ENCODE measurements at regions not wholly inside any gene's neighbourhood (a gene's known extent, or its start where the extent isn't known, plus 50 kb on each side); places are given as distances from the start of the nearest gene placed in this dataset.

DNA sequence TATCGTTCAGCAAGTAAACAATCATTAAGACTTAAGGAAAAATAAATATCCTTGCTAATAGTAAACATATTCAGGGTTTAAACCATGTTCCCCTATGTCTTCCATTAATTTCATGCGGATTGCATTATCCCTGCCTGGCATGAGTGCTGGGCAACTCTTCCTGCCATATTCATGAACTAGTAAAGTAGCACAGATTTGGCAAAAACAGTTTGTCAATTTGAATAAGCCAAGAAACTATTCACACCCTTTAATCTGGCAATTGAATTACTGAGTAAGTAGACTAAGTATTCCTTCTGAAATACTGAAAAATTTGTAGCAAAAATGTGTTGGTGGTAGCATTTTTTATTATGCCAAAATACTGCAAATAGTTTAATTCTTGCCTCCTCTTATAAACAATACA is 512.0 kb downstream of the NLGN4X start (continued):
- no peak for TF ChIP-seq FIP1L1 (IDR thresholded peaks at IDR 0.05; ENCODE audit: low read depth, low read length, poor library complexity, severe bottlenecking)

DNA sequence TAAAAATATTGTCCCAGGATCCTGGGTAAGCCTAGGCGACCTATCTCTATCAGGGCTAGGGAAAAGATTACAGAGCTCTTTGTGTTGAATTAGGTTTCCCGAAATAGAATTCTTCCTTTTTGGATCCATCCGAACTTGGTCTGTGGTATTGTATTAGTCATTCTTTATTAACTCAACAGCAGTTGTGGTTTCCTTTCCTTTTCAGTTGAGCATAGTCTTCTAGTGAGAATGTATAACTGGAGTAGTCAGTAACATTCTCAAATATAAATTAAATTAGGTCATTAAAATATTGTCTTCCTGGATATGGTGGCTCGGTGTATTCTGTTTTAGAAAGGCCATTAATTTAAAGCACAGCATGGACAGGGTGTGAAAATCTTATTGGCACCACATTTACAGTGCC is 520.4 kb downstream of the NLGN4X start:
- no peak overlapping the region for H3K9ac ChIP-seq (ENCODE audit: insufficient read depth in 1 of 2, low read depth in 2 of 2, low read length in 2 of 2)
- ChIA-PET CTCF (ENCODE audit: low intra/inter-chr PET ratio) (no interaction called here), POLR2A (no interaction called here)
- no peak overlapping the region for H2AFZ ChIP-seq (ENCODE audit: low read depth, low read length)
- no peak for DNase-seq (ENCODE audit: extremely low read depth in 1 of 4, low spot score in 3 of 4)
- no peaks in the 10 kb centered on the region for H3K4me1 ChIP-seq (replicated peaks in 1 of 2; ENCODE audit: control insufficient read depth in 2 of 2, insufficient read depth in 2 of 2, low read length in 2 of 2)
- 0% methylated on average over 4 of the region's 4 CpGs for WGBS (ENCODE audit: insufficient coverage, low coverage, missing lambda C conversion rate)
- in situ Hi-C loops (cut with MboI) = no loop called here
- no peak overlapping the region for H3K4me3 ChIP-seq
- no peak for FAIRE-seq
- H3K9me1 ChIP-seq (ENCODE audit: control insufficient read depth, insufficient read depth, low read length) = no peaks in the 10 kb centered on the region
- H3K27ac ChIP-seq (ENCODE audit: extremely low read depth, low read depth, low read length) = no peak overlapping the region
- no peaks in the 10 kb centered on the region for H4K20me1 ChIP-seq (replicated peaks; ENCODE audit: control insufficient read depth, insufficient read depth, low read length)
- ATAC-seq = no peak
- H3K36me3 ChIP-seq (ENCODE audit: control insufficient read depth, insufficient read depth, low read length) = no peaks in the 10 kb centered on the region
- H3K4me2 ChIP-seq (ENCODE audit: insufficient read depth, low read length) = no peak overlapping the region
- intact Hi-C loops (cut with micrococcal nuclease) = no loop called here
- H3K27me3 ChIP-seq (ENCODE audit: control insufficient read depth in 2 of 2, insufficient read depth in 2 of 2, low read length in 2 of 2) = no peaks in the 10 kb centered on the region
- no peaks in the 10 kb centered on the region for H3K79me2 ChIP-seq (ENCODE audit: control insufficient read depth, insufficient read depth, low read length)
- H3K9me3 ChIP-seq (replicated peaks; ENCODE audit: control insufficient read depth, insufficient read depth, low read depth, low read length) = no peaks in the 10 kb centered on the region
- TF ChIP-seq ZNF445 (CRISPR knock-in tag; IDR thresholded peaks at IDR 0.05; ENCODE audit: low read depth) (no peak), MYBL2 (IDR thresholded peaks at IDR 0.05; ENCODE audit: low read depth) (no peak), MYBL2 (CRISPR knock-in tag; IDR thresholded peaks at IDR 0.05; ENCODE audit: borderline replicate concordance) (no peak), ZBTB1 (CRISPR knock-in tag; IDR thresholded peaks at IDR 0.05; ENCODE audit: borderline replicate concordance, low read depth) (no peak), MAFF (IDR thresholded peaks at IDR 0.05; ENCODE audit: low read length) (no peak), EP400 (IDR thresholded peaks at IDR 0.05) (no peak), CCNT2 (IDR thresholded peaks at IDR 0.05; ENCODE audit: borderline replicate concordance, extremely low read depth, insufficient read length, low read depth, low read length) (no peak), ARID1B (IDR thresholded peaks at IDR 0.05) (no peak), ZNF212 (CRISPR knock-in tag; IDR thresholded peaks at IDR 0.05) (no peak), ZNF232 (CRISPR knock-in tag; IDR thresholded peaks at IDR 0.05) (no peak), MIER1 (IDR thresholded peaks at IDR 0.05; ENCODE audit: low read depth) (no peak), CEBPG (CRISPR knock-in tag; IDR thresholded peaks at IDR 0.05) (no peak), CEBPG (tag; conservative IDR thresholded peaks at IDR 0.05 in 1 of 2, IDR thresholded peaks at IDR 0.05 in 1 of 2) (no peak), EP300 (IDR thresholded peaks at IDR 0.05; ENCODE audit: low read length) (no peak), HDAC3 (IDR thresholded peaks at IDR 0.05; ENCODE audit: borderline replicate concordance, partially characterized antibody) (no peak), CHD4 (IDR thresholded peaks at IDR 0.05; ENCODE audit: insufficient read depth, insufficient replicate concordance, low read depth, low read length, poor library complexity, severe bottlenecking) (no peak), HNRNPLL (IDR thresholded peaks at IDR 0.05; ENCODE audit: low read depth, low read length, poor library complexity, severe bottlenecking) (no peak), FIP1L1 (IDR thresholded peaks at IDR 0.05; ENCODE audit: low read depth, low read length, poor library complexity, severe bottlenecking) (no peak), TAF15 (IDR thresholded peaks at IDR 0.05; ENCODE audit: low read depth, low read length) (no peak)
- TF ChIP-seq, protein P1, sequence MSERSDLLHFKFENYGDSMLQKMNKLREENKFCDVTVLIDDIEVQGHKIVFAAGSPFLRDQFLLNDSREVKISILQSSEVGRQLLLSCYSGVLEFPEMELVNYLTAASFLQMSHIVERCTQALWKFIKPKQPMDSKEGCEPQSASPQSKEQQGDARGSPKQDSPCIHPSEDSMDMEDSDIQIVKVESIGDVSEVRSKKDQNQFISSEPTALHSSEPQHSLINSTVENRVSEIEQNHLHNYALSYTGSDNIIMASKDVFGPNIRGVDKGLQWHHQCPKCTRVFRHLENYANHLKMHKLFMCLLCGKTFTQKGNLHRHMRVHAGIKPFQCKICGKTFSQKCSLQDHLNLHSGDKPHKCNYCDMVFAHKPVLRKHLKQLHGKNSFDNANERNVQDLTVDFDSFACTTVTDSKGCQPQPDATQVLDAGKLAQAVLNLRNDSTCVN (CRISPR knock-in tag; IDR thresholded peaks at IDR 0.05) = no peak
- TF ChIP-seq, protein P2, sequence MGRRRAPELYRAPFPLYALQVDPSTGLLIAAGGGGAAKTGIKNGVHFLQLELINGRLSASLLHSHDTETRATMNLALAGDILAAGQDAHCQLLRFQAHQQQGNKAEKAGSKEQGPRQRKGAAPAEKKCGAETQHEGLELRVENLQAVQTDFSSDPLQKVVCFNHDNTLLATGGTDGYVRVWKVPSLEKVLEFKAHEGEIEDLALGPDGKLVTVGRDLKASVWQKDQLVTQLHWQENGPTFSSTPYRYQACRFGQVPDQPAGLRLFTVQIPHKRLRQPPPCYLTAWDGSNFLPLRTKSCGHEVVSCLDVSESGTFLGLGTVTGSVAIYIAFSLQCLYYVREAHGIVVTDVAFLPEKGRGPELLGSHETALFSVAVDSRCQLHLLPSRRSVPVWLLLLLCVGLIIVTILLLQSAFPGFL (CRISPR knock-in tag; IDR thresholded peaks at IDR 0.05) = no peak
- BruUV-seq (replicated peaks) = no TSS peak
